SK-N-DZ (cell line): ENCODE measurements at regions not wholly inside any gene's neighbourhood (a gene's known extent, or its start where the extent isn't known, plus 50 kb on each side); places are given as distances from the start of the nearest gene placed in this dataset.

Experiments used
- DNase-seq: peaks from one replicate; pipeline ENCODE4 v3.0.0-alpha.2; 2015; ENCODE audit warnings: low spot score

- peak; percentile 65 for DNase-seq
Observed at GRCh38 chr2:3100386-3100785, 277.2 kb downstream of the EIPR1 start.

- no peak for DNase-seq
Observed at GRCh38 chr2:3099860-3100234, 277.8 kb downstream of the EIPR1 start.

- no peak for DNase-seq
Observed at GRCh38 chr2:3099145-3099859, 278.3 kb downstream of the EIPR1 start.

GRCh38 chr2:3098231-3098630 is 279.4 kb downstream of the EIPR1 start:
- DNase-seq = no peak

GRCh38 chr2:3097804-3098203 is 279.8 kb downstream of the EIPR1 start:
- no peak for DNase-seq

GRCh38 chr2:3094999-3095958 is 282.3 kb downstream of the EIPR1 start:
- DNase-seq = no peak

- no peak for DNase-seq
Observed at GRCh38 chr2:3094318-3094717, 283.3 kb downstream of the EIPR1 start.

- no peak for DNase-seq
Observed at GRCh38 chr2:3091696-3092095, 285.9 kb downstream of the EIPR1 start.

- no peak for DNase-seq
Observed at GRCh38 chr2:3082705-3083104, 294.9 kb downstream of the EIPR1 start.

GRCh38 chr2:3079959-3080948 is 297.4 kb downstream of the EIPR1 start:
- DNase-seq = no peak

GRCh38 chr2:3079466-3079865 is 298.2 kb downstream of the EIPR1 start:
- DNase-seq = no peak

GRCh38 chr2:3078684-3079083 is 298.9 kb downstream of the EIPR1 start:
- DNase-seq = no peak

- DNase-seq = no peak
Observed at GRCh38 chr2:3076848-3077642, 300.6 kb downstream of the EIPR1 start.

GRCh38 chr2:3075991-3076340 is 301.7 kb downstream of the EIPR1 start:
- DNase-seq = no peak

- no peak for DNase-seq
Observed at GRCh38 chr2:3075316-3075990, 302.2 kb downstream of the EIPR1 start.

- DNase-seq = no peak
Observed at GRCh38 chr2:3073704-3074103, 303.9 kb downstream of the EIPR1 start.

GRCh38 chr2:3073041-3073595 is 304.5 kb downstream of the EIPR1 start:
- DNase-seq = peak; percentile 17

- no peak for DNase-seq
Observed at GRCh38 chr2:3071685-3072263, 305.8 kb downstream of the EIPR1 start.

GRCh38 chr2:3066831-3067230 is 310.8 kb downstream of the EIPR1 start:
- DNase-seq = no peak

- DNase-seq = no peak
Observed at GRCh38 chr2:3065928-3066327, 311.7 kb downstream of the EIPR1 start.
